AG10803 (cell line): ENCODE measurements at regions not wholly inside any gene's neighbourhood (a gene's known extent, or its start where the extent isn't known, plus 50 kb on each side); places are given as distances from the start of the nearest gene placed in this dataset.
"Not testable (repeated sequence)": the region's sequence is repeated elsewhere in the genome, so short reads cannot be mapped to it uniquely, and the experiment has no call there.

ENCODE experiments used
- DNase-seq: peaks from one replicate; pipeline ENCODE4 v3.0.0; 2010; ENCODE audit warnings: low read depth
- H3K4me3 ChIP-seq: 2 replicates; pipeline ENCODE4 v1.5.1; 2011; ENCODE audit warnings: mild to moderate bottlenecking, low read length, control low read depth
- TF ChIP-seq, protein P1 (sequence below): conservative IDR thresholded peaks from 2 replicates; pipeline ENCODE4 v1.5.1; 2011; ENCODE audit warnings: mild to moderate bottlenecking, low read length, control low read depth, inconsistent platforms

DNA sequence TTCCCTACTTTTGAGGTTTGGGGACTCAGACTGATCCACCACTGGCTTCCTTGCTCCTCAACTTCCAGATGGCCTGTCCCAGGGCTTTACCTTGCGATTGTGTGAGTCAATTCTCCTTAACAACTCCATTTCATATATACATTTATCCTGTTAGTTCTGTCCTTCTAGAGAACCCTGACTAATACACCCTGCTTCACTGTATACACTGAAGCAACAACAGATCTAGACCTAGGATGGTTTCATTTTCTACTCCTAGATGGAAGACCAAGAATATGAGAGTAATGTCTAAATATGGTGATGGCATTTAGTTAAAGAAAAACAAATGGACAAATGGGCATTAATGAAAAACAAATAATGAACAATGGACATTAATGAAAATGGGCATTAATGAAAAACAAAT lies 225.6 kb downstream of the LMBRD1 start:
- DNase-seq, result no peak
- TF ChIP-seq, protein P1, sequence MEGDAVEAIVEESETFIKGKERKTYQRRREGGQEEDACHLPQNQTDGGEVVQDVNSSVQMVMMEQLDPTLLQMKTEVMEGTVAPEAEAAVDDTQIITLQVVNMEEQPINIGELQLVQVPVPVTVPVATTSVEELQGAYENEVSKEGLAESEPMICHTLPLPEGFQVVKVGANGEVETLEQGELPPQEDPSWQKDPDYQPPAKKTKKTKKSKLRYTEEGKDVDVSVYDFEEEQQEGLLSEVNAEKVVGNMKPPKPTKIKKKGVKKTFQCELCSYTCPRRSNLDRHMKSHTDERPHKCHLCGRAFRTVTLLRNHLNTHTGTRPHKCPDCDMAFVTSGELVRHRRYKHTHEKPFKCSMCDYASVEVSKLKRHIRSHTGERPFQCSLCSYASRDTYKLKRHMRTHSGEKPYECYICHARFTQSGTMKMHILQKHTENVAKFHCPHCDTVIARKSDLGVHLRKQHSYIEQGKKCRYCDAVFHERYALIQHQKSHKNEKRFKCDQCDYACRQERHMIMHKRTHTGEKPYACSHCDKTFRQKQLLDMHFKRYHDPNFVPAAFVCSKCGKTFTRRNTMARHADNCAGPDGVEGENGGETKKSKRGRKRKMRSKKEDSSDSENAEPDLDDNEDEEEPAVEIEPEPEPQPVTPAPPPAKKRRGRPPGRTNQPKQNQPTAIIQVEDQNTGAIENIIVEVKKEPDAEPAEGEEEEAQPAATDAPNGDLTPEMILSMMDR, result no peak
- H3K4me3 ChIP-seq, result no peak overlapping the region

DNA sequence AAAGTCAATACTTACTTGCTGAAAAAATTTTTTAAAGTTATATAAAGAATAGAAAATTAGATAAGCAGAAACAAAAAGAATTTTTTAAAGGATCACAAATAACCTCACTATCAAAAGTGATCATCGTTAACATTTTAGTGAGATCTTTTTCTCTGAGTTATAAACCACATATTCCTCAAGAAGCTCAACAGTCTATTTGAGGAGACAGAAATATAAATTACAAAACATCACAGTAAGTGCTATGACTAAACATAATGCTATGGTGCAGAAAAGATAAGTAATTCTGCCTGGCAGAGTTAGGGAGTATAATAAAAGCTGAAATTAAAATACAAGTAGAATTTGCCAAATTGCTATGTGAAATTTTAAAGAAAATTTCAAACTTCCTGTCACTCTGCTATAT lies 226.7 kb downstream of the LMBRD1 start:
- DNase-seq, result peak; percentile 3
- H3K4me3 ChIP-seq, result no peak overlapping the region
- TF ChIP-seq, protein P1, result no peak

DNA sequence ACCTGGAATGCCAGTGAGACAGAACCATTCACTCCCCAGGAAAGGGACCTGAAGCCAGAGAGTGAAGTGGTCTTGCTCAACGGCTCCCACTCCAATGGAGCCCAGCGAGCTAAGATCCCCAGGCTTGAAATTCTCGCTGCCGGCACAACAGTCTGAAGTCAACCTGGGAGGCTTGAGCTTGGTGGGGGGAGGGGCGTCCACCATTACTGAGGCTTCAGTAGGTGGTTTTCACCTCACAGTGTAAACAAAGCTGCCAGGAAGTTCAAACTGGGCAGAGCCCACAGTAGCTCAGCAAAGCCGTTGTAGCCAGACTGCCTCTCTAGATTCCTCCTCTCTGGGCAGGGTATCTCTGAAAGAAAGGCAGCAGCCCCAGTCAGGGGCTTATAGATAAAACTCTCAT lies 236.2 kb downstream of the LMBRD1 start:
- not testable (repeated sequence) for H3K4me3 ChIP-seq, DNase-seq

DNA sequence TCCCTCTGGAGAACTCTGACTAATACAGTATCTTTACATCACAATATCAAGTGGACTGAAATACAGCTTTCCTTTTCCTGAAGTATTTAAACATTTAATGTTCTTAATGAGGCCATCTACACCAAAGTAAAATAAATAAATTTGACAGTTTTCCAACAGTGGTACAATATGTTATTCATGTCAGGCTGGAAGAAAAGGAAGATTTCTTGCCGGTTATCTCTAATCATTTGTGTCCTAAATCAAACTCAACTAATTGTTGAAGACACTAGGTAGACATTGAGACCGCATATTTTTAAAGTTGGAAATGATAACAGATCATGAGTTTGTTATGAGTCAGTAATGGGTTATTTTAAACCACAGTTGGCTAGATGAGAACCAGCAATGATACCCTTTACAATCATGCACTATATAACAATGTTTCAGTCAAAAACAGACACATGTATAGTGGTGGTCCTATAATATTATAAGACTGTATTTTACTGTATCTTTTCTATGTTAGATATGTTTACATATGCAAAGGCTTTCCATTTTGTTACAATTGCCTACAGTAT lies 241.6 kb downstream of the LMBRD1 start:
- TF ChIP-seq, protein P1, result no peak
- no peak overlapping the region for H3K4me3 ChIP-seq

DNA sequence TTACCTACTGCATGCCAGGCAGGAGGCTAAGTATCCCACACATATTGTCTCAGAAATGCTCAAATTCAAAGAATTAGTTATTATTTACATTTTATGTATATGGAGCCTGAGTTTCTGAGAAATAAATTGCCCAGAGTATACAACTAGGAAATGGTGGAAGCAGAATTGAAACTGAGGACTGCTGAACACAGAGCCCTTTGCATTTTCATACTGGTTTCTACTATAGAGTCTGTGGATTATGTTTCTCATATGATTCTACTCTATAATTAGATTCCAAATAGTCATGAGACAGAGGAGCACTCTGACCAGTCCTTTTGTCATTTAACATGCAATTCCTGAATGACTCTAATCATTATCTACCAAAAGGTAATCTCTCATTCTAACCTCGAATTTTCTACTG lies 254.3 kb downstream of the LMBRD1 start:
- TF ChIP-seq, protein P1, result no peak
- no peak for DNase-seq
- no peak overlapping the region for H3K4me3 ChIP-seq

More for the DNA sequence above, 241.6 kb downstream of the LMBRD1 start:
- DNase-seq, result no peak

DNA sequence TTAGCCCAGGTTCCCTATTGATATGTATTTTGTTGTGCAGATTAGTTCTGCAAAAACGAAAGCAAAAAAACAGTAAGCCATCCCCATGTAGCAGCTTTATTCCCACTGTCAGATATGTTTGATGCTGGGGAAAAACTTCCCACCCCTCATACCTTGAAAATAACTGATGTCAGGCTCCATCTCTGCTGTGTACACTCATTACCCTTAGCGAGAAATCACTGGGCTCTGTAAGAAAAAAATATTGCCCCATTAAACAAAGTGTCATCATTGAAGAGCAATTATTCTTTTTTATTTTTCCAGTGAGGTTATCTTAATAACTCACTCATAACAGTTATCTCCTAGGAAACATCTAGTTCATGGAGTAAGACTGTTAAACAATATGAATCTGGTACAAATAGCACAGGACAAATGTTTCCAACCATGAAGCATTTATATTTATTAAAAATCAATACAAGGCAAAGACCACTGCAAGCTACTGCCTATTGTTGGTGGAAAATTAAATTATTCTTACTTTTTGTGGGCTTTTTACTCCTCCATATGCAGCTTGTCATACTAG lies 268.8 kb downstream of the LMBRD1 start:
- TF ChIP-seq, protein P1, result no peak
- no peak for DNase-seq
- H3K4me3 ChIP-seq, result no peak overlapping the region

DNA sequence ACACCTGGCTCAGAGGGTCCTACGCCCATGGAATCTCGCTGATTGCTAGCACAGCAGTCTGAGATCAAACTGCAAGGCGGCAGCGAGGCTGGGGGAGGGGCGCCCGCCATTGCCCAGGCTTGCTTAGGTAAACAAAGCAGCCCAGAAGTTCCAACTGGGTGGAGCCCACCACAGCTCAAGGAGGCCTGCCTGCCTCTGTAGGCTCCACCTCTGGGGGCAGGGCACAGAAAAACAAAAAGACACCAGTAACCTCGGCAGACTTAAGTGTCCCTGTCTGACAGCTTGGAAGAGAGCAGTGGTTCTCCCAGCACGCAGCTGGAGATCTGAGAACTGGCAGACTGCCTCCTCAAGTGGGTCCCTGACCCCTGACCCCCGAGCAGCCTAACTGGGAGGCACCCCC lies 281.3 kb downstream of the LMBRD1 start:
- DNase-seq, result not testable (repeated sequence)

DNA sequence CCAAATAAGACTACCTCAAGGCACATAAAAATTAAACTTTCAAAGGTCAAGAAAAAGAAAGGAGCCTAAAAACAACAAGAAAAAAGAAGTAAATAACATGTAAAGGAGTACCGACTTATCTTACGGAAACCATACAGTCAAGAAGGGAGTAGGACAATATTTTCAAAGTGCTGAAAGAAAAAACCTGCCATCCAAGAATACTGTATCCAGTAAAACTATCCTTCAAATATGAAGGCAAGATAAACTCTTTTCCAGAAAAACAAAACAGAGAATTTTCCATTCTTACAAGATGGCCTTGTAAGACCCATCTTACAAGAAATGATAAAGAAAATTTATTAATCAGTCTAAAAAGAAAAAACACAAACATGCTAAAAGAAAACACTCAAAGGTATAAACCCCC lies 302.2 kb downstream of the LMBRD1 start:
- H3K4me3 ChIP-seq, result no peak overlapping the region
- TF ChIP-seq, protein P1, result no peak
- DNase-seq, result no peak

More for the DNA sequence above, 281.3 kb downstream of the LMBRD1 start:
- not testable (repeated sequence) for H3K4me3 ChIP-seq
